ENCODE measurements at regions not wholly inside any gene's neighbourhood (a gene's known extent, or its start where the extent isn't known, plus 50 kb on each side); places are given as distances from the start of the nearest gene placed in this dataset.
"Not testable (repeated sequence)": the region's sequence is repeated elsewhere in the genome, so short reads cannot be mapped to it uniquely, and the experiment has no call there.

DNA sequence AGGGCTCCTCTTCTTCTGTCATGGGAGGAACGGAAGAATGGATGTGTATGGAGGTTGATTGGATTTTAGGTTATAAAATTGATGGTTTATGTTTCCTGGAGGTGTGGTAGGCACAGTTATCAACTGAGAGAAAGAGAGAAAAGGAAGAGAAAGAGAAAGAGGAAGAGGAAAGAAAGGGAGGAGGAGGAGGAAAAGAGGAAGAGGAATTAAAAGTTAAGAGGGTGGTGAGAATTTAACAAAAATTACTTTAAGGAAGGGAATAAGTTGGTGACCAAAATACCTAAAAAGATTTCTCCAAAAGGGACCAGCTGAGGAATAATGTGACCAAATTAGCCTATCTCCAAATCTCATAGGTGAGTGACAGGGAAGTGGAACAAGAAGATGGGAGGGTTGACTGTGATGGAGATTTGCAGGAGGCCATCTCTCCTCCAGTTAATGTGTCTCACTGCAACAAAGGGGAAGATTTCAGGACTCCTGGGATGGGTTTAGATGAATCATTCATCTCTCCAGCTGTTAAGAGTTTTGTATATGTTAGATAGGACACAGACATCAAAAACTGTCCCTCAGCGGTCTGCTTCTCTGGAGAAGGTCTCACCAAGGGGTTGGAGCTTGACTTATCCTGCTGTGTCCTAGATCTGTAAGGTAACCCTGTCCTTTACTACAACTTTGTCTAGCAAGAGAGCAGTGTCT is 76.0 kb upstream of the TMC1 start:
- Mint-ChIP-seq H3K4me3 (no peak overlapping the region), H3K4me1 (ENCODE audit: low read depth in 2 of 2) (peaks cover 8 to 14% of the 10 kb centered on the region in 2 donors), H3K9me3 (no peaks in the 10 kb centered on the region), H3K36me3 (ENCODE audit: insufficient read depth) (peaks cover 11% of the 10 kb centered on the region), H3K27me3 (peaks cover 0 to 15% of the 10 kb centered on the region in 2 donors), H3K27ac (no peak overlapping the region)
- no peak for ATAC-seq (replicated peaks)
- DNase-seq, result no peak

DNA sequence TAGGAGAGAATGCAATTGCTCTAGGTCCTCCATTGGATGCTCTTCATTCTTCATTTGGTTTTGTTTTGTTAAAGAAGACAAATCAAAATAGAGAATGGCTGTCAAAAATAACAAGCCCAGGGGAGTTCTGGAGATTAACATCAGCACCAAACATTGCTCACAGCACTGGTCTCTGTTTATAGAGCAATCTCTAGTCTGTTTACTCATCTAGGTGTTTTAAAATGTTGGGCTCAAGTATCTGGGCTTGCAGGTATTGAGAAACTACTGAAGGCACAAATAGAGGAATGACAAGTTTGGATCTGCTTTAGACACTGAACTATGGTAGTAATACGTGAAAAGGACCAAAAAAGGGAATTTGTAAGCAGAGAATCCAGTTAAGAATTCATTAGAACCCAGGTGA is 77.0 kb upstream of the TMC1 start:
- DNase-seq, result no peak
- Mint-ChIP-seq H3K27ac (peak overlapping the region; percentile 67 to 71), H3K9me3 (no peaks in the 10 kb centered on the region), H3K27me3 (peaks cover 0 to 9% of the 10 kb centered on the region in 2 donors), H3K4me3 (no peak overlapping the region), H3K4me1 (ENCODE audit: low read depth in 2 of 2) (peaks cover 8 to 14% of the 10 kb centered on the region in 2 donors), H3K36me3 (ENCODE audit: insufficient read depth) (peaks cover 11% of the 10 kb centered on the region)
- no peak for ATAC-seq (replicated peaks)

DNA sequence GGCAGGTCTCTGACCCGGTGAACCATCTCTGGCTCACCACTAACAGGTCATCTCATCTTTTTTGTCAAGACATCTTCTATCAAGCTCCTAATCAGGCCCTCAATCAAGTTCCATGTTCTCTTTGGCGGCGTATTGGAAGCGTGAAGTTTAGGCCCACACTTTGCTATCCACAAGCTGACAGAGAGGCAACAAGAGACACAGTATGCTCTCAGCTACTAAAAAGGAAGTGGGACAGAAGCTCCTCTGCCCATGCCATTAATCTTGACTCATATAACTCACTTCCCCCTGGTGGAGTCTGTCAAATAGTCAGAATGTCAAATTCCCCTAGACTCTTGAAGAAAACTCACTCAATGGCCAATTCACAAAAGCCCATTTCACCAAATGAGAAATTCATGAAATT is 77.6 kb upstream of the TMC1 start:
- no peak overlapping the region for H3K4me3 Mint-ChIP-seq
- no peaks in the 10 kb centered on the region for H3K9me3 Mint-ChIP-seq
- H3K27ac Mint-ChIP-seq, result peak overlapping the region; percentile 67 to 71
- ATAC-seq (replicated peaks) (peak; percentile 65), DNase-seq (peak in 2 of 3 experiments; percentile 4 to 9)
- peaks cover 11% of the 10 kb centered on the region for H3K36me3 Mint-ChIP-seq (ENCODE audit: insufficient read depth)
- H3K4me1 Mint-ChIP-seq (ENCODE audit: low read depth in 2 of 2), result peaks cover 8 to 14% of the 10 kb centered on the region in 2 donors
- peaks cover 0 to 5% of the 10 kb centered on the region in 2 donors for H3K27me3 Mint-ChIP-seq

DNA sequence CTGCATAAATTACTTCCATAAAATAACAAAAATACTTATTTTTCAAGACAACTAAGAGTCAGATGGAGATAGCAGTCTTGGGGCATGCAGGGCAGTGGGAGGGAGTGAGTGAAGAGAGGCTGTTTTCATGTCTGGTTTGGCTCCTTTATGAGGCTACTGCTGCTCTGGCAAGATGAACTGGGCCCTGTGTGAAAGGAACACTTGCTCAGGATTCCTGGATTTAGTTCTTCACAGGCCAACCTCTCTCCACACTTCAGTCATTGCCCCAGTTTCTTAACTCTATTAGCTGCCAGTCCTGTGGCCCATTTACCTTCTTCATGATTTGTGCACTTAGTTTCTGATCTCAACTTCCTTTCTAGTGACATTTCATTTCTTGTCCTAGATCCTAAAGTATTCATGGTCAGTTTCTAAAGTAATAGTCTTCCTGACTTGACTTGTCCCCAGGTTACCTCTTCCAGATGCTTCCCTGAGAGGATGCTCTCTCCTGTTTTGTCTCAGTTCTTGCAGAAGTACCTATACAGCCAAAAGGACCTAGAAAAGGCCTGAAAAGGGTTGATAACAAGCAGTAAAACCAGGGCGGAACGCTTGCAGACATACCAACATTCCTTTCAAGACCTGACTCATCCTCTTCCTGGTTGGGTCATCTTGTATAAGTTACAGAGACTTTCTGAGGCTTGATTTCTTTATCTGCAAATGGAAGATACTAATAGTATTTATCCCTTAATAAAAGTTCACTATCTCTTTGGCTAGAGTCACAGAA is 77.0 kb upstream of the ZFAND5 start:
- H3K36me3 Mint-ChIP-seq (ENCODE audit: insufficient read depth), result peaks cover 11% of the 10 kb centered on the region
- no peaks in the 10 kb centered on the region for H3K9me3 Mint-ChIP-seq
- H3K4me1 Mint-ChIP-seq (ENCODE audit: low read depth in 2 of 2), result peaks cover 8 to 14% of the 10 kb centered on the region in 2 donors
- no peak for ATAC-seq (replicated peaks)
- DNase-seq, result no peak
- no peaks in the 10 kb centered on the region for H3K27me3 Mint-ChIP-seq
- H3K27ac Mint-ChIP-seq, result peak overlapping the region; percentile 71 to 77
- no peak overlapping the region for H3K4me3 Mint-ChIP-seq

DNA sequence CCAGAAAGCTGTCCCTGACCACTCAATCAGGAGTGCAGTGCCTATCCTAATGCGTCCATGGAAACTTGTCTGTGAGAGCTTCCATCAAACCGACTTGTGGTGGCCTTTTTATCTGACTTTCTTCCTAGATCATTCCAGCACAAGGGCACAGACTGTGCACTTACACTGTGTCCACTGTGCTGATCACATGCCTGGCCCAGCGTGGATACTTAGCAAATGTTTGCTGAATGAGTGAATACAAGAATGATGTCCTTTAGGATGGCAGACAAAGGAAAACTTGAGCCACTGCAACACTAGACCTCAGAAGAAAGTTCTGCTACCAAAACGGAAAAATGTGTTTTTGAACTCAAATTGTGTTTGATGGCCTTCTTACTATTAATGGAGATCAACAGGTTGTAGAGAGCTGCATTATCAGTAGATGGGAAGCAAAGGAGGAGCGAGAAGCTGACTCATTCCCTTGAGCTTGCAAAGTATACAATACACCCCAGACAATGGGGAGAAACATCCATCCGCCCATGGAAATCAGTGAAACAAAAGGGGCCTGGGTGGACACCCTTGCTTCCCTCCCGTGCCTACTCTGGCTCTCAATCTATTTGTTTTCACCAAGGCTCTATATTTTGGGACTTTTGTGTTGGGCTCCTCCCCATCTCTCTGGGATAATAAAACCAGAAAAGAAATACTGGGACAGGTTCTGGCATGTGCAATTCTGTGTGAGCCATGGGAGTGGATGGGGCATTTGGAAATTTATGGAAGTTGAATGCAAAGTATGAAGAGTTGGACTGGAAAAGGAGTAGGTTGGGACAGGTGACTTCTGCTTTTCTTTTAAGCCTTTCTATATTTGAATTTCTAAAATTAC is 76.2 kb upstream of the ZFAND5 start:
- no peak overlapping the region for H3K4me3 Mint-ChIP-seq
- no peak for ATAC-seq (replicated peaks)
- no peak overlapping the region for H3K27ac Mint-ChIP-seq
- peaks cover 8 to 14% of the 10 kb centered on the region in 2 donors for H3K4me1 Mint-ChIP-seq (ENCODE audit: low read depth in 2 of 2)
- DNase-seq, result no peak
- peaks cover 11% of the 10 kb centered on the region for H3K36me3 Mint-ChIP-seq (ENCODE audit: insufficient read depth)
- no peaks in the 10 kb centered on the region for H3K9me3 Mint-ChIP-seq
- peaks cover 0 to 2% of the 10 kb centered on the region in 2 donors for H3K27me3 Mint-ChIP-seq

DNA sequence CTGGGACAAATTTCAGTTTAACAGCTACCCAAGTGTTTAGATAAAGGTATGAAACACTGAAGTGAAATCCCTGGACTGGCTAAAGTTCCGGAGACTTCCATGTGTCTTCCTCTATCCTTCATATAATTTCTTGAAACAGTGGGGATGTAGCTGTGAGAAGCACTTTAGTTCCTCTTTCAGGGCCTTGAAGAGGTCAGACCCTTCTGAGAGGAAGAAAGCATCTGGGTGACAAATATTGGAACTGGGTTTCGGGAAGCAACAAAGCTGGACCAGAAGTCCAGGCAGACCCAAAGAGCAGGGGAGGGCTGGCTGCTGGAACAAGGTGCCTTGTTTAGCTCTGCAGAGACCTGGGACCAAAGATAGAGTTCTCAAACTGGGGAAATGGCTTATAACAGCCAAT is 75.4 kb upstream of the ZFAND5 start:
- Mint-ChIP-seq H3K4me3 (no peak overlapping the region), H3K9me3 (no peaks in the 10 kb centered on the region), H3K27me3 (peaks cover 0 to 5% of the 10 kb centered on the region in 2 donors), H3K36me3 (ENCODE audit: insufficient read depth) (peaks cover 11% of the 10 kb centered on the region), H3K4me1 (ENCODE audit: low read depth in 2 of 2) (peaks cover 8 to 14% of the 10 kb centered on the region in 2 donors), H3K27ac (no peak overlapping the region)
- DNase-seq, result no peak
- no peak for ATAC-seq (replicated peaks)

DNA sequence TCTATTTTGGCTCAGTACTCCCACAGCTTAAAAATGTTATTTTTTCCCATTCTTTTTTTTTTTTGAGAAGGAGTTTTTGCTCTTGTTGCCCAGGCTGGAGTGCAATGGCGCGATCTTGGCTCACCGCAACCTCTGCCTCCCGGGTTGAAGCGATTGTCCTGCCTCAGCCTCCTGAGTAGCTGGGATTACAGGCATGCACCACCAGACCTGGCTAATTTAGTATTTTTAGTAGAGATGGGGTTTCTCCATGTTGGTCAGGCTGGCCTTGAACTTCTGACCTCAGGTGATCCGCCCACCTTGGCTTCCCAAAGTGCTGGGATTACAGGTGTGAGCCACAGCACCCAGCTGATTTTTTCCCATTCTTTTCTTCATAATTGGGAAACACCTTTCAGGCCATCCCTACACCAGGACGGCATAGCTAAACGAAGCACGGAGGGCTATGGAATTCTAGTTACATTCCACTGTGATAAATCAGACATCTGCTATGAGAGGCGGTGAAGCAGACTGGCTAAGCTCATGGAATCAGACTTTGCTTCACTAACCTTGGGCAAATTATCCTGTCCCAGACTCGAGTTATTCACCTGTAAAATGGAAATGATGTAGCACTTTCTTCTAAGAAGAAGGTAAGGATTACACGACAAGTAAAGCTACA is 68.7 kb upstream of the ZFAND5 start:
- not testable (repeated sequence) for H3K27ac Mint-ChIP-seq; H3K27me3 Mint-ChIP-seq; ATAC-seq (replicated peaks); H3K4me3 Mint-ChIP-seq; H3K9me3 Mint-ChIP-seq; H3K36me3 Mint-ChIP-seq (ENCODE audit: insufficient read depth); H3K4me1 Mint-ChIP-seq (ENCODE audit: low read depth in 2 of 2); DNase-seq

DNA sequence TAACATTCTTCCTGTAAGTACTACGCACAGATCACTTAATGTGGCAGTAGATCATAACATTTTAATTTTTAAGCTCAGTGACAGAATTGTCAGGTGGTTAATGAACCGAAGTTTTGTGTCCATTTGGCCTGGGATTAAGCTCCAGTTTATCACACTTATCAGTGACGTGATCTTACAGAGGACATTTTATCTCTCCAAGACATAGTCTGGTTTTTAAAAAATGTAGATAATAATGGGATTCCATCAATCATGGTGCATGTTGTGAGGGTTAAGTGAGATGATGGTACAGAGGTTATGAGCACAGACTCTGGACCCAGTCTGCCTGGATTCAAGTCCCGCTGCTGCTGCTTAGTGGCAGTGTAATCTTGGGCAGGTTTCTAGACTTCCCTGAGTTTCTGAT is 66.0 kb upstream of the ZFAND5 start:
- Mint-ChIP-seq H3K27me3 (peaks cover 7 to 8% of the 10 kb centered on the region in 2 donors), H3K4me1 (ENCODE audit: low read depth in 2 of 2) (no peaks in the 10 kb centered on the region), H3K36me3 (ENCODE audit: insufficient read depth) (no peaks in the 10 kb centered on the region), H3K27ac (no peak overlapping the region), H3K4me3 (no peak overlapping the region), H3K9me3 (no peaks in the 10 kb centered on the region)
- ATAC-seq (replicated peaks), result no peak
- no peak for DNase-seq

DNA sequence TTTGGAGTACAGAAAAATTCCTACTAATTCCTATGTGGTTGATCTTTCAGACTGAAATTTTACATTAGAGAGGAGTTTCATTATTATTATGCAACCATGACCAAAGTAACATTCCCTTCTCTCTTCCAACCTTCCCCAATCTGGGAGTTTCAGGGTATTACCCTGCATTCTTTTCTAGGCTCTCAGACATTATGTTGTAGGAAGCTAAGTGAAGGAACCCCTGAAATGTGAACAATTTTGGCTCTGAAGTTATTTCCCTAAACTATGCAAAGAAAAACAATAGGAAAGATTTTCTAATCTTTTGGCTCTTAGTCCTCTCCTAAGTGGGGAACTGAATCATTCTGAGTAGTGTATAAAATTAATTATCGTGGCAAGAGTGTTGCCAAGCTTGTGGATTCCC is 63.3 kb upstream of the ZFAND5 start:
- H3K27me3 Mint-ChIP-seq, result peaks cover 6 to 8% of the 10 kb centered on the region in 2 donors
- H3K4me1 Mint-ChIP-seq (ENCODE audit: low read depth in 2 of 2), result no peaks in the 10 kb centered on the region
- H3K4me3 Mint-ChIP-seq, result no peak overlapping the region
- no peaks in the 10 kb centered on the region for H3K9me3 Mint-ChIP-seq
- no peaks in the 10 kb centered on the region for H3K36me3 Mint-ChIP-seq (ENCODE audit: insufficient read depth)
- no peak for ATAC-seq (replicated peaks)
- no peak for DNase-seq
- H3K27ac Mint-ChIP-seq, result no peak overlapping the region

DNA sequence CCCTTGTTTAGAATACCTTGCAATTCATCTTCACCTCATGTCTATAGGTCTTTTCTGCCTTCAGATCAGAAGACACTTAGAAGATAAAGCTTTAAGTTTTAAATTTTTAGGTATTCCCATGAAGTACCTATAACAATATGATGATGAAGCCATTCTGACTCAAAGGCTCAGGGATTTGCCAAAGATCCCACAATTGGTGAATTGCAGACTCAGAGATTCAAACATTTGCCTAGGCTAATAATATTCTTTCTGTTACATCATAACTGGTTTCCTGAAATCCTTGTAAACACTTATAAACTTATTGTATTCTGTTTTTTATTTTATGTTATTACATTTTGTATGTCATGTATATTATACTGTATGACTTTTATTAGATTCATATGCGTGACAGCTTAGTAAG is 62.8 kb upstream of the ZFAND5 start:
- no peaks in the 10 kb centered on the region for H3K9me3 Mint-ChIP-seq
- no peaks in the 10 kb centered on the region for H3K4me1 Mint-ChIP-seq (ENCODE audit: low read depth in 2 of 2)
- no peak overlapping the region for H3K27ac Mint-ChIP-seq
- no peak overlapping the region for H3K4me3 Mint-ChIP-seq
- H3K36me3 Mint-ChIP-seq (ENCODE audit: insufficient read depth), result no peaks in the 10 kb centered on the region
- DNase-seq (no peak), ATAC-seq (replicated peaks) (no peak)
- H3K27me3 Mint-ChIP-seq, result peaks cover 6 to 8% of the 10 kb centered on the region in 2 donors

DNA sequence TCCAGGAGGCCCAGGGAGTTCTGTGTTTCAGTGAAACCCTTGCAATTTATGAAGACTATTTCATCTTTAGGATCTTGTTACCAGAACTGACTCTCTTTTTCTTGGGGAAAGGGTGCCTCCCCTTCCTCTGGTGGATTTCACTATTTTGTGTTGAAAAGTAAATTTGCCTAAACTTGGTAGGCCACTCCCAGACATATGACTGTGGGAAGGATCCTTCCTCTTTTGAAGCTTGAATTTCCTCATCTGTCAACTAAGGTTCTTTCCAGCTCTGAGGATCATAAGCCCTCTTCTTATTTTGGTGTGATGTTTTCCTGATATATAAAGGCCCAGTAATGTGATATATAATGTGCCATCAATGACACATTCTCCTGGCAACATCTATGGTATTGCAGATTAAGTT is 59.1 kb upstream of the ZFAND5 start:
- no peaks in the 10 kb centered on the region for H3K9me3 Mint-ChIP-seq
- no peak for ATAC-seq (replicated peaks)
- H3K27ac Mint-ChIP-seq, result no peak overlapping the region

DNA sequence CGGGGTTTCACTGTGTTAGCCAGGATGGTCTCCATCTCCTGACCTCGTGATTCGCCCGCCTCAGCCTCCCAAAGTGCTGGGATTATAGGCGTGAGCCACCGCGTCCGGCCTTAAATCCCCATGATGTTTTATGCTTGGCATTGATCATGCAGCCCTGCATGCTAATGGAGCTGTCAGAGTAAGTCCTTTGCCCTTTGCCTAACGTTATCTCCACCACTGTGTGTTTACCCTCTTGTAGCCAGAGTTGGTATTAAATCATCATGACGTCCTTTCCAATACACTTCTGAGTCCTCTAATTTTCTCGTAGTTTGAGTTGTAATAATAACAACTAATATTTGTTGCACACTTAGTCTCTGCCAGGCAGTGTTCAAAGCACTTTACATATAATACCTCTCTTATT is 57.2 kb upstream of the ZFAND5 start:
- no peaks in the 10 kb centered on the region for H3K27me3 Mint-ChIP-seq
- H3K36me3 Mint-ChIP-seq (ENCODE audit: insufficient read depth), result no peaks in the 10 kb centered on the region
- ATAC-seq (replicated peaks), result no peak
- DNase-seq, result no peak
- no peak overlapping the region for H3K27ac Mint-ChIP-seq
- H3K9me3 Mint-ChIP-seq, result no peaks in the 10 kb centered on the region
- no peak overlapping the region for H3K4me3 Mint-ChIP-seq
- H3K4me1 Mint-ChIP-seq (ENCODE audit: low read depth in 2 of 2), result no peaks in the 10 kb centered on the region

More for the DNA sequence above, 59.1 kb upstream of the ZFAND5 start:
- H3K4me1 Mint-ChIP-seq (ENCODE audit: low read depth in 2 of 2), result no peaks in the 10 kb centered on the region
- peaks cover 6% of the 10 kb centered on the region in 2 donors for H3K27me3 Mint-ChIP-seq
- no peaks in the 10 kb centered on the region for H3K36me3 Mint-ChIP-seq (ENCODE audit: insufficient read depth)
- no peak overlapping the region for H3K4me3 Mint-ChIP-seq
- DNase-seq, result no peak

DNA sequence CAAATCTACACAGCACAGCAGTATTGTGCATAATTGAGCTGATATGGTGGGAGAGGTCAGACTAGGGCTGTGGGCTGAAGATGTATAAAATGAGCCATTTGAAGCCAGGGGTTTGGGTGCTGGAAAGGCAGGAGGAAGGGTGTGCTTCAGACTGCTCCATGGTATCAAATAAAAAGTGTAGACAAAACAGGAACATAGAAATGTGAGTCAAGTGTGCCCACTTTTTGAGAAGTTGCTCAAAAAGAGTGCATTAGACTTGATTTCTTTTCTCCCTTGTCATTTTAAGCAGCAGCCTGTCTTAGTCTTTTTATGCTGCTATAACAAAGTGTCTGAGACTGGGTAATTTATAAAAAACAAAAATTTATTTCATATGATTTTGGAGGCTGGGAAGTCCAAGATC is 55.8 kb upstream of the ZFAND5 start:
- Mint-ChIP-seq H3K27ac (no peak overlapping the region), H3K27me3 (no peaks in the 10 kb centered on the region), H3K36me3 (ENCODE audit: insufficient read depth) (no peaks in the 10 kb centered on the region), H3K9me3 (no peaks in the 10 kb centered on the region), H3K4me1 (ENCODE audit: low read depth in 2 of 2) (no peaks in the 10 kb centered on the region), H3K4me3 (no peak overlapping the region)
- ATAC-seq (replicated peaks) (no peak), DNase-seq (no peak)
